Stimulated activated CD4-positive, alpha-beta T cell treated with anti-CD3 and anti-CD28 coated beads, Interleukin-4, amount 100 ng/mL, for 1 hour (primary cell): ENCODE measurements at regions not wholly inside any gene's neighbourhood (a gene's known extent, or its start where the extent isn't known, plus 50 kb on each side); places are given as distances from the start of the nearest gene placed in this dataset.

Experiments used
- DNase-seq: peaks from one replicate; pipeline ENCODE4 v3.0.0-alpha.2; 2020

GRCh38 chr12:123077298-123078119 lies 73.4 kb downstream of the PITPNM2 start:
- DNase-seq, result no peak

- DNase-seq, result peak; percentile 41
These were observed 74.1 kb downstream of the PITPNM2 start for GRCh38 chr12:123076604-123077297.

- DNase-seq, result peak; percentile 68
These were observed 75.2 kb downstream of the PITPNM2 start for GRCh38 chr12:123075646-123076171.

- no peak for DNase-seq
These were observed 75.7 kb downstream of the PITPNM2 start for GRCh38 chr12:123075087-123075645.

- no peak for DNase-seq
These were observed 76.7 kb downstream of the PITPNM2 start for GRCh38 chr12:123073962-123074801.

GRCh38 chr12:123073292-123073691 lies 77.6 kb downstream of the PITPNM2 start:
- DNase-seq, result no peak

- no peak for DNase-seq
These were observed 79.0 kb downstream of the PITPNM2 start for GRCh38 chr12:123071857-123072256.

GRCh38 chr12:123071099-123071800 lies 79.6 kb downstream of the PITPNM2 start:
- DNase-seq, result no peak

- DNase-seq, result no peak
These were observed 80.4 kb downstream of the PITPNM2 start for GRCh38 chr12:123070267-123071081.

- no peak for DNase-seq
These were observed 81.2 kb downstream of the PITPNM2 start for GRCh38 chr12:123069436-123070266.

- DNase-seq, result no peak
These were observed 83.2 kb downstream of the PITPNM2 start for GRCh38 chr12:123067654-123068053.

GRCh38 chr12:123066384-123066710 lies 84.5 kb downstream of the PITPNM2 start:
- DNase-seq, result no peak

- DNase-seq, result no peak
These were observed 85.1 kb downstream of the PITPNM2 start for GRCh38 chr12:123065676-123066383.

- DNase-seq, result no peak
These were observed 84.6 kb downstream of the ARL6IP4 start for GRCh38 chr12:123064885-123065619.

GRCh38 chr12:123064366-123064765 lies 83.9 kb downstream of the ARL6IP4 start:
- DNase-seq, result no peak

GRCh38 chr12:123063535-123063934 lies 83.1 kb downstream of the ARL6IP4 start:
- no peak for DNase-seq

- DNase-seq, result no peak
These were observed 82.4 kb downstream of the ARL6IP4 start for GRCh38 chr12:123062681-123063486.
